ENCODE measurements at regions not wholly inside any gene's neighbourhood (a gene's known extent, or its start where the extent isn't known, plus 50 kb on each side); places are given as distances from the start of the nearest gene placed in this dataset.

DNA sequence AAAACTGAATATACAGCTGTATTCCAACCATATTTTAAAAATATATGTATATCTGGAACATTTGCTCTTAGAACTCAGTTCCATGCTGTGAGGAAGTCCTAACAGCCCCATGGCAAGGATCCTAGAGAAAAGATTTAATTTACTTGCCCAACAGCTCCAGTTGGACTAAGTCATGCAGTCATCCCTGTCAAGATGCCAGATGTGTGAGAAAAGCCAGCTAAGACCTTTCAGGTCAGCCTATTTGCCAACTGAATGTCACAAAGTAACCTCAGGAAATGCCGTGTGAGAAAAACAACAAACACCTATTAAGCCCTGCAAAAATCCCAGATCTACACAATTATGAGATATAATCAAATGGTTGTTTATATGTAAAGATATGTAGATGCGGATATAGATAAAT, 416.3 kb downstream of the NR2F1-AS1 start:
- Mint-ChIP-seq H3K27ac (no peak overlapping the region), H3K4me1 (peaks cover 9% of the 10 kb centered on the region; the same call in 2 of the 3 replicates), H3K4me3 (no peak overlapping the region), H3K27me3 (ENCODE audit: insufficient read depth, low read depth, poor library complexity) (no peaks in the 10 kb centered on the region), H3K36me3 (ENCODE audit: low read depth) (no peaks in the 10 kb centered on the region; the same call in 2 of the 3 replicates), H3K9me3 (peaks cover 4% of the 10 kb centered on the region; the same call in 1 of the 3 replicates)
- H3F3A ChIP-seq (replicated peaks; ENCODE audit: low read depth) = no peaks in the 10 kb centered on the region
- no peak overlapping the region for H3K27ac ChIP-seq (ENCODE audit: low read depth)
- H2AFZ ChIP-seq = no peak overlapping the region
- DNase-seq (ENCODE audit: low spot score) = no peak
- no peak overlapping the region for H3K4me3 ChIP-seq
- H3K9me2 ChIP-seq (ENCODE audit: insufficient read depth) = no peaks in the 10 kb centered on the region
- no peaks in the 10 kb centered on the region for H3K36me3 ChIP-seq (ENCODE audit: insufficient read depth)
- TF ChIP-seq NANOG (IDR thresholded peaks at IDR 0.05; ENCODE audit: borderline replicate concordance) = no peak
- TF ChIP-seq EZH2phosphoT487 (IDR thresholded peaks at IDR 0.05; ENCODE audit: unreplicated experiment) = no peak
- no peak for TF ChIP-seq JUNB (IDR thresholded peaks at IDR 0.05; ENCODE audit: unreplicated experiment)
- TF ChIP-seq POLR2AphosphoS5 (IDR thresholded peaks at IDR 0.05; ENCODE audit: low read depth) = no peak
- no peak for ATAC-seq
- no peaks in the 10 kb centered on the region for H3K79me2 ChIP-seq (replicated peaks; ENCODE audit: insufficient read depth)
- no peaks in the 10 kb centered on the region for H3K27me3 ChIP-seq (ENCODE audit: insufficient read depth)
- no peaks in the 10 kb centered on the region for H3K4me1 ChIP-seq (ENCODE audit: insufficient read depth)
- no peak overlapping the region for H3K4me2 ChIP-seq
- no peaks in the 10 kb centered on the region for H4K20me1 ChIP-seq (replicated peaks; ENCODE audit: insufficient read depth)

DNA sequence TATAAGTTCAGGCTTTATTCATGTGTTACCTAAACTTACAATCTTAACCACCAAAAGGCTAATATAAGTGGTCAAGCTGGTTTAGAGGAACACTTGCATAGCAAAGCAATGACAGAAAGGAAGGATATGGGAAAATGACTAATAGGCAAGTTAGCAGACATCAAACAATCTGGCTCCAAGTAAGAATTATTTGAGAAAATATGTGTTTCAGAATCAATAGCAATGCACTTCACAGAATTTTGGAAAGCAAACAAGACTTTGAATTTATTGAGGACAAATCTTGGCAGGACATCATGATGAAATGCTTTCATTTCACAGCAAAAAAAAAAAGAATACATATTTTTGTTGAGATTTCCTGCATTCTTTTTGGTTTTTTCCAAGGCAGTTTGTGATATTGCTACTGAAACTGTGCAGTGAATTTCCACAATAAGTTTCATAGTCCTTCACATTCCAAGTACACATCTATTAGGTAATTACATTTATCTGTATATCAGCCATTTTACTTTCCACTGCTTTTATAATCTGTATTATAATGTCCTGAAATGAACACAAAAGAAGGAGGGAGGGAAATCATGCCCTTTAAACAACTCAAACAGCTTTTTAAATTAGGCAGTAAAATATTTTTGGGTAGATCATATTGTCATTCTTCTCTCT, 417.9 kb downstream of the NR2F1-AS1 start:
- Histone ChIP-seq H3K27me3 (ENCODE audit: insufficient read depth) (no peaks in the 10 kb centered on the region), H3K79me2 (replicated peaks; ENCODE audit: insufficient read depth) (no peaks in the 10 kb centered on the region), H3K9me2 (ENCODE audit: insufficient read depth) (no peaks in the 10 kb centered on the region), H3K4me3 (no peak overlapping the region), H3K4me2 (no peak overlapping the region), H4K20me1 (replicated peaks; ENCODE audit: insufficient read depth) (no peaks in the 10 kb centered on the region), H3K27ac (ENCODE audit: low read depth) (no peak overlapping the region), H3K36me3 (ENCODE audit: insufficient read depth) (no peaks in the 10 kb centered on the region), H2AFZ (no peak overlapping the region), H3F3A (replicated peaks; ENCODE audit: low read depth) (no peaks in the 10 kb centered on the region), H3K4me1 (ENCODE audit: insufficient read depth) (no peaks in the 10 kb centered on the region)
- H3K4me1 Mint-ChIP-seq = peaks cover 9% of the 10 kb centered on the region; the same call in 2 of the 3 replicates
- H3K27me3 Mint-ChIP-seq (ENCODE audit: insufficient read depth, low read depth, poor library complexity) = no peaks in the 10 kb centered on the region
- no peak for DNase-seq (ENCODE audit: low spot score)
- no peak overlapping the region for H3K4me3 Mint-ChIP-seq
- no peak for ATAC-seq
- no peaks in the 10 kb centered on the region; the same call in 2 of the 3 replicates for H3K9me3 Mint-ChIP-seq
- H3K36me3 Mint-ChIP-seq (ENCODE audit: low read depth) = no peaks in the 10 kb centered on the region; the same call in 2 of the 3 replicates
- no peak overlapping the region for H3K27ac Mint-ChIP-seq
- TF ChIP-seq CREB1 (CRISPR knock-in tag; IDR thresholded peaks at IDR 0.05; ENCODE audit: low read depth) (no peak), ZNF331 (CRISPR knock-in tag; IDR thresholded peaks at IDR 0.05; ENCODE audit: low read depth) (no peak), NANOG (IDR thresholded peaks at IDR 0.05; ENCODE audit: borderline replicate concordance) (no peak), STAT1 (IDR thresholded peaks at IDR 0.05; ENCODE audit: unreplicated experiment) (no peak), ZNF114 (CRISPR knock-in tag; IDR thresholded peaks at IDR 0.05) (no peak), JUNB (IDR thresholded peaks at IDR 0.05; ENCODE audit: unreplicated experiment) (no peak)
- TF ChIP-seq, protein P1, sequence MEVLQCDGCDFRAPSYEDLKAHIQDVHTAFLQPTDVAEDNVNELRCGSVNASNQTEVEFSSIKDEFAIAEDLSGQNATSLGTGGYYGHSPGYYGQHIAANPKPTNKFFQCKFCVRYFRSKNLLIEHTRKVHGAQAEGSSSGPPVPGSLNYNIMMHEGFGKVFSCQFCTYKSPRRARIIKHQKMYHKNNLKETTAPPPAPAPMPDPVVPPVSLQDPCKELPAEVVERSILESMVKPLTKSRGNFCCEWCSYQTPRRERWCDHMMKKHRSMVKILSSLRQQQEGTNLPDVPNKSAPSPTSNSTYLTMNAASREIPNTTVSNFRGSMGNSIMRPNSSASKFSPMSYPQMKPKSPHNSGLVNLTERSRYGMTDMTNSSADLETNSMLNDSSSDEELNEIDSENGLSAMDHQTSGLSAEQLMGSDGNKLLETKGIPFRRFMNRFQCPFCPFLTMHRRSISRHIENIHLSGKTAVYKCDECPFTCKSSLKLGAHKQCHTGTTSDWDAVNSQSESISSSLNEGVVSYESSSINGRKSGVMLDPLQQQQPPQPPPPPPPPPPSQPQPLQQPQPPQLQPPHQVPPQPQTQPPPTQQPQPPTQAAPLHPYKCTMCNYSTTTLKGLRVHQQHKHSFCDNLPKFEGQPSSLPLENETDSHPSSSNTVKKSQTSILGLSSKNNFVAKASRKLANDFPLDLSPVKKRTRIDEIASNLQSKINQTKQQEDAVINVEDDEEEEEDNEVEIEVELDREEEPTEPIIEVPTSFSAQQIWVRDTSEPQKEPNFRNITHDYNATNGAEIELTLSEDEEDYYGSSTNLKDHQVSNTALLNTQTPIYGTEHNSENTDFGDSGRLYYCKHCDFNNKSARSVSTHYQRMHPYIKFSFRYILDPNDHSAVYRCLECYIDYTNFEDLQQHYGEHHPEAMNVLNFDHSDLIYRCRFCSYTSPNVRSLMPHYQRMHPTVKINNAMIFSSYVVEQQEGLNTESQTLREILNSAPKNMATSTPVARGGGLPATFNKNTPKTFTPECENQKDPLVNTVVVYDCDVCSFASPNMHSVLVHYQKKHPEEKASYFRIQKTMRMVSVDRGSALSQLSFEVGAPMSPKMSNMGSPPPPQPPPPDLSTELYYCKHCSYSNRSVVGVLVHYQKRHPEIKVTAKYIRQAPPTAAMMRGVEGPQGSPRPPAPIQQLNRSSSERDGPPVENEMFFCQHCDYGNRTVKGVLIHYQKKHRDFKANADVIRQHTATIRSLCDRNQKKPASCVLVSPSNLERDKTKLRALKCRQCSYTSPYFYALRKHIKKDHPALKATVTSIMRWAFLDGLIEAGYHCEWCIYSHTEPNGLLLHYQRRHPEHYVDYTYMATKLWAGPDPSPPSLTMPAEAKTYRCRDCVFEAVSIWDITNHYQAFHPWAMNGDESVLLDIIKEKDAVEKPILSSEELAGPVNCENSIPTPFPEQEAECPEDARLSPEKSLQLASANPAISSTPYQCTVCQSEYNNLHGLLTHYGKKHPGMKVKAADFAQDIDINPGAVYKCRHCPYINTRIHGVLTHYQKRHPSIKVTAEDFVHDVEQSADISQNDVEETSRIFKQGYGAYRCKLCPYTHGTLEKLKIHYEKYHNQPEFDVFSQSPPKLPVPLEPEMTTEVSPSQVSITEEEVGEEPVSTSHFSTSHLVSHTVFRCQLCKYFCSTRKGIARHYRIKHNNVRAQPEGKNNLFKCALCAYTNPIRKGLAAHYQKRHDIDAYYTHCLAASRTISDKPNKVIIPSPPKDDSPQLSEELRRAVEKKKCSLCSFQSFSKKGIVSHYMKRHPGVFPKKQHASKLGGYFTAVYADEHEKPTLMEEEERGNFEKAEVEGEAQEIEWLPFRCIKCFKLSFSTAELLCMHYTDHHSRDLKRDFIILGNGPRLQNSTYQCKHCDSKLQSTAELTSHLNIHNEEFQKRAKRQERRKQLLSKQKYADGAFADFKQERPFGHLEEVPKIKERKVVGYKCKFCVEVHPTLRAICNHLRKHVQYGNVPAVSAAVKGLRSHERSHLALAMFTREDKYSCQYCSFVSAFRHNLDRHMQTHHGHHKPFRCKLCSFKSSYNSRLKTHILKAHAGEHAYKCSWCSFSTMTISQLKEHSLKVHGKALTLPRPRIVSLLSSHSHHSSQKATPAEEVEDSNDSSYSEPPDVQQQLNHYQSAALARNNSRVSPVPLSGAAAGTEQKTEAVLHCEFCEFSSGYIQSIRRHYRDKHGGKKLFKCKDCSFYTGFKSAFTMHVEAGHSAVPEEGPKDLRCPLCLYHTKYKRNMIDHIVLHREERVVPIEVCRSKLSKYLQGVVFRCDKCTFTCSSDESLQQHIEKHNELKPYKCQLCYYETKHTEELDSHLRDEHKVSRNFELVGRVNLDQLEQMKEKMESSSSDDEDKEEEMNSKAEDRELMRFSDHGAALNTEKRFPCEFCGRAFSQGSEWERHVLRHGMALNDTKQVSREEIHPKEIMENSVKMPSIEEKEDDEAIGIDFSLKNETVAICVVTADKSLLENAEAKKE (CRISPR knock-in tag; IDR thresholded peaks at IDR 0.05) = no peak
- TF ChIP-seq, protein P2, sequence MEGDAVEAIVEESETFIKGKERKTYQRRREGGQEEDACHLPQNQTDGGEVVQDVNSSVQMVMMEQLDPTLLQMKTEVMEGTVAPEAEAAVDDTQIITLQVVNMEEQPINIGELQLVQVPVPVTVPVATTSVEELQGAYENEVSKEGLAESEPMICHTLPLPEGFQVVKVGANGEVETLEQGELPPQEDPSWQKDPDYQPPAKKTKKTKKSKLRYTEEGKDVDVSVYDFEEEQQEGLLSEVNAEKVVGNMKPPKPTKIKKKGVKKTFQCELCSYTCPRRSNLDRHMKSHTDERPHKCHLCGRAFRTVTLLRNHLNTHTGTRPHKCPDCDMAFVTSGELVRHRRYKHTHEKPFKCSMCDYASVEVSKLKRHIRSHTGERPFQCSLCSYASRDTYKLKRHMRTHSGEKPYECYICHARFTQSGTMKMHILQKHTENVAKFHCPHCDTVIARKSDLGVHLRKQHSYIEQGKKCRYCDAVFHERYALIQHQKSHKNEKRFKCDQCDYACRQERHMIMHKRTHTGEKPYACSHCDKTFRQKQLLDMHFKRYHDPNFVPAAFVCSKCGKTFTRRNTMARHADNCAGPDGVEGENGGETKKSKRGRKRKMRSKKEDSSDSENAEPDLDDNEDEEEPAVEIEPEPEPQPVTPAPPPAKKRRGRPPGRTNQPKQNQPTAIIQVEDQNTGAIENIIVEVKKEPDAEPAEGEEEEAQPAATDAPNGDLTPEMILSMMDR (conservative IDR thresholded peaks at IDR 0.05; ENCODE audit: low read depth in 2 of 2) = no peak
- TF ChIP-seq, protein P3, sequence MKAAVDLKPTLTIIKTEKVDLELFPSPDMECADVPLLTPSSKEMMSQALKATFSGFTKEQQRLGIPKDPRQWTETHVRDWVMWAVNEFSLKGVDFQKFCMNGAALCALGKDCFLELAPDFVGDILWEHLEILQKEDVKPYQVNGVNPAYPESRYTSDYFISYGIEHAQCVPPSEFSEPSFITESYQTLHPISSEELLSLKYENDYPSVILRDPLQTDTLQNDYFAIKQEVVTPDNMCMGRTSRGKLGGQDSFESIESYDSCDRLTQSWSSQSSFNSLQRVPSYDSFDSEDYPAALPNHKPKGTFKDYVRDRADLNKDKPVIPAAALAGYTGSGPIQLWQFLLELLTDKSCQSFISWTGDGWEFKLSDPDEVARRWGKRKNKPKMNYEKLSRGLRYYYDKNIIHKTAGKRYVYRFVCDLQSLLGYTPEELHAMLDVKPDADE (IDR thresholded peaks at IDR 0.05) = no peak

Data from GM23338 (cell line).